ENCODE measurements at regions not wholly inside any gene's neighbourhood (a gene's known extent, or its start where the extent isn't known, plus 50 kb on each side); places are given as distances from the start of the nearest gene placed in this dataset.
A peak's percentile ranks its signal among the peaks of the same experiment; 100 is the strongest.

- CTCF ChIA-PET = interaction anchor here (1.1 kb wide), 1 partner anchor 10 kb away, joined by 6 read pairs; no protein-coding TSS in a partner anchor
- no peaks in the 10 kb centered on the region for H3K27me3 Mint-ChIP-seq
- no peak overlapping the region for H3K27ac Mint-ChIP-seq
- peaks cover 25% of the 10 kb centered on the region for H3K4me1 Mint-ChIP-seq
- H3K4me3 Mint-ChIP-seq = no peak overlapping the region
- H3K36me3 Mint-ChIP-seq = peaks cover 3% of the 10 kb centered on the region
- H3K9me3 Mint-ChIP-seq = no peaks in the 10 kb centered on the region
- no peak for DNase-seq
These were observed 66.9 kb upstream of the PRDX6 start for GRCh38 chr1:173410133-173410793.

GRCh38 chr1:173410794-173411236 lies 66.3 kb upstream of the PRDX6 start:
- no peak for DNase-seq

GRCh38 chr1:173411835-173412742 lies 65.0 kb upstream of the PRDX6 start:
- H3K27me3 Mint-ChIP-seq = no peaks in the 10 kb centered on the region
- DNase-seq = no peak
- CTCF ChIA-PET = interaction anchor here (1.1 kb wide), 1 partner anchor 17 kb away, joined by 5 read pairs; no protein-coding TSS in a partner anchor
- H3K27ac Mint-ChIP-seq = no peak overlapping the region
- peaks cover 18% of the 10 kb centered on the region for H3K4me1 Mint-ChIP-seq
- no peak overlapping the region for H3K4me3 Mint-ChIP-seq
- H3K36me3 Mint-ChIP-seq = peaks cover 8% of the 10 kb centered on the region
- no peaks in the 10 kb centered on the region for H3K9me3 Mint-ChIP-seq

More at GRCh38 chr1:173410794-173411236, 66.3 kb upstream of the PRDX6 start:
- H3K9me3 Mint-ChIP-seq = no peaks in the 10 kb centered on the region
- peaks cover 25% of the 10 kb centered on the region for H3K4me1 Mint-ChIP-seq
- H3K27ac Mint-ChIP-seq = no peak overlapping the region
- H3K36me3 Mint-ChIP-seq = peaks cover 6% of the 10 kb centered on the region
- H3K4me3 Mint-ChIP-seq = no peak overlapping the region
- CTCF ChIA-PET = interaction anchor here (1.1 kb wide), 1 partner anchor 9 kb away, joined by 6 read pairs; no protein-coding TSS in a partner anchor
- no peaks in the 10 kb centered on the region for H3K27me3 Mint-ChIP-seq

GRCh38 chr1:173413271-173413707 lies 63.8 kb upstream of the PRDX6 start:
- H3K4me1 Mint-ChIP-seq = peaks cover 11% of the 10 kb centered on the region
- no peak for DNase-seq
- no peak overlapping the region for H3K27ac Mint-ChIP-seq
- H3K4me3 Mint-ChIP-seq = no peak overlapping the region
- H3K27me3 Mint-ChIP-seq = no peaks in the 10 kb centered on the region
- peaks cover 10% of the 10 kb centered on the region for H3K36me3 Mint-ChIP-seq
- H3K9me3 Mint-ChIP-seq = no peaks in the 10 kb centered on the region
- CTCF ChIA-PET = interaction anchor here (0.7 kb wide), 1 partner anchor 1294 kb away, joined by 4 read pairs; no protein-coding TSS in a partner anchor

- H3K9me3 Mint-ChIP-seq = no peaks in the 10 kb centered on the region
- CTCF ChIA-PET = interaction anchor here (1.0 to 1.7 kb wide), 3 partner anchors 15 to 670 kb away, joined by 3 to 4 read pairs (median 3); no protein-coding TSS in a partner anchor
- peaks cover 10% of the 10 kb centered on the region for H3K36me3 Mint-ChIP-seq
- H3K4me1 Mint-ChIP-seq = peaks cover 8% of the 10 kb centered on the region
- H3K27ac Mint-ChIP-seq = no peak overlapping the region
- no peak overlapping the region for H3K4me3 Mint-ChIP-seq
- H3K27me3 Mint-ChIP-seq = no peaks in the 10 kb centered on the region
- DNase-seq = no peak
These were observed 63.0 kb upstream of the PRDX6 start for GRCh38 chr1:173414136-173414535.

- Mint-ChIP-seq H3K27me3 (no peaks in the 10 kb centered on the region), H3K36me3 (peaks cover 10% of the 10 kb centered on the region), H3K4me3 (no peak overlapping the region), H3K27ac (no peak overlapping the region), H3K9me3 (no peaks in the 10 kb centered on the region), H3K4me1 (peaks cover 6% of the 10 kb centered on the region)
- CTCF ChIA-PET = interaction anchor here (1.0 to 1.7 kb wide), 4 partner anchors 15 to 670 kb away, joined by 3 to 5 read pairs (median 4); no protein-coding TSS in a partner anchor
- no peak for DNase-seq
These were observed 62.5 kb upstream of the PRDX6 start for GRCh38 chr1:173414539-173415226.

- H3K36me3 Mint-ChIP-seq = peaks cover 10% of the 10 kb centered on the region
- no peak overlapping the region for H3K4me3 Mint-ChIP-seq
- DNase-seq = no peak
- no peaks in the 10 kb centered on the region for H3K27me3 Mint-ChIP-seq
- peak overlapping the region; percentile 9 for H3K27ac Mint-ChIP-seq
- CTCF ChIA-PET = interaction anchor here (1.4 to 1.7 kb wide), 3 partner anchors 14 to 671 kb away, joined by 3 to 5 read pairs (median 4); no protein-coding TSS in a partner anchor
- peaks cover 6% of the 10 kb centered on the region for H3K4me1 Mint-ChIP-seq
- H3K9me3 Mint-ChIP-seq = no peaks in the 10 kb centered on the region
These were observed 61.6 kb upstream of the PRDX6 start for GRCh38 chr1:173415490-173415889.

GRCh38 chr1:173415905-173416450 lies 61.2 kb upstream of the PRDX6 start:
- H3K4me1 Mint-ChIP-seq = peaks cover 7% of the 10 kb centered on the region
- no peaks in the 10 kb centered on the region for H3K27me3 Mint-ChIP-seq
- no peak overlapping the region for H3K4me3 Mint-ChIP-seq
- peaks cover 10% of the 10 kb centered on the region for H3K36me3 Mint-ChIP-seq
- CTCF ChIA-PET = interaction anchor here (1.4 to 1.7 kb wide), 2 partner anchors 84 to 671 kb away, joined by 3 to 5 read pairs; no protein-coding TSS in a partner anchor
- H3K9me3 Mint-ChIP-seq = no peaks in the 10 kb centered on the region
- H3K27ac Mint-ChIP-seq = no peak overlapping the region
- no peak for DNase-seq

GRCh38 chr1:173417563-173417962 lies 59.6 kb upstream of the PRDX6 start:
- DNase-seq = no peak
- H3K9me3 Mint-ChIP-seq = no peaks in the 10 kb centered on the region
- CTCF ChIA-PET = interaction anchor here (1.0 to 5.3 kb wide), 3 partner anchors 12 to 675 kb away, joined by 4 to 34 read pairs (median 5); no protein-coding TSS in a partner anchor
- peaks cover 10% of the 10 kb centered on the region for H3K36me3 Mint-ChIP-seq
- no peak overlapping the region for H3K27ac Mint-ChIP-seq
- no peaks in the 10 kb centered on the region for H3K27me3 Mint-ChIP-seq
- no peak overlapping the region for H3K4me3 Mint-ChIP-seq
- peaks cover 7% of the 10 kb centered on the region for H3K4me1 Mint-ChIP-seq

- DNase-seq = no peak
- peaks cover 7% of the 10 kb centered on the region for H3K4me1 Mint-ChIP-seq
- no peak overlapping the region for H3K4me3 Mint-ChIP-seq
- no peaks in the 10 kb centered on the region for H3K9me3 Mint-ChIP-seq
- no peak overlapping the region for H3K27ac Mint-ChIP-seq
- no peaks in the 10 kb centered on the region for H3K27me3 Mint-ChIP-seq
- peaks cover 10% of the 10 kb centered on the region for H3K36me3 Mint-ChIP-seq
- CTCF ChIA-PET = interaction anchor here (1.0 to 5.3 kb wide), 3 partner anchors 11 to 676 kb away, joined by 4 to 34 read pairs (median 5); no protein-coding TSS in a partner anchor
These were observed 58.8 kb upstream of the PRDX6 start for GRCh38 chr1:173418107-173418985.

- H3K4me3 Mint-ChIP-seq = no peak overlapping the region
- no peak overlapping the region for H3K27ac Mint-ChIP-seq
These were observed 56.8 kb upstream of the PRDX6 start for GRCh38 chr1:173420330-173420806.

GRCh38 chr1:173421286-173421685 lies 55.8 kb upstream of the PRDX6 start:
- no peak for DNase-seq
- CTCF ChIA-PET = interaction anchor here (0.6 to 5.3 kb wide), 3 partner anchors 8 to 407 kb away, joined by 3 to 34 read pairs (median 5); no protein-coding TSS in a partner anchor
- H3K36me3 Mint-ChIP-seq = peaks cover 2% of the 10 kb centered on the region
- no peaks in the 10 kb centered on the region for H3K27me3 Mint-ChIP-seq
- H3K4me3 Mint-ChIP-seq = no peak overlapping the region
- no peak overlapping the region for H3K27ac Mint-ChIP-seq
- peaks cover 7% of the 10 kb centered on the region for H3K4me1 Mint-ChIP-seq
- H3K9me3 Mint-ChIP-seq = no peaks in the 10 kb centered on the region

More at GRCh38 chr1:173420330-173420806, 56.8 kb upstream of the PRDX6 start:
- Mint-ChIP-seq H3K4me1 (peaks cover 7% of the 10 kb centered on the region), H3K36me3 (peaks cover 7% of the 10 kb centered on the region), H3K9me3 (no peaks in the 10 kb centered on the region), H3K27me3 (no peaks in the 10 kb centered on the region)
- CTCF ChIA-PET = interaction anchor here (0.6 to 5.3 kb wide), 13 partner anchors 9 to 798 kb away, joined by 3 to 34 read pairs (median 4); no protein-coding TSS in a partner anchor
- DNase-seq = peak; percentile 68
